Fibroblast of skin of left quadriceps (primary cell): ENCODE measurements at regions not wholly inside any gene's neighbourhood (a gene's known extent, or its start where the extent isn't known, plus 50 kb on each side); places are given as distances from the start of the nearest gene placed in this dataset.
"Not testable (repeated sequence)": the region's sequence is repeated elsewhere in the genome, so short reads cannot be mapped to it uniquely, and the experiment has no call there.

ENCODE experiments used
- DNase-seq, 2 experiments: peaks; one replicate each; pipeline ENCODE4 v3.0.0-alpha.2; 2013; ENCODE audit warnings: low read depth in 2 of 2

GRCh38 chr1:55876276-55877060, 661.3 kb upstream of the USP24 start:
- DNase-seq, result no peak

DNA sequence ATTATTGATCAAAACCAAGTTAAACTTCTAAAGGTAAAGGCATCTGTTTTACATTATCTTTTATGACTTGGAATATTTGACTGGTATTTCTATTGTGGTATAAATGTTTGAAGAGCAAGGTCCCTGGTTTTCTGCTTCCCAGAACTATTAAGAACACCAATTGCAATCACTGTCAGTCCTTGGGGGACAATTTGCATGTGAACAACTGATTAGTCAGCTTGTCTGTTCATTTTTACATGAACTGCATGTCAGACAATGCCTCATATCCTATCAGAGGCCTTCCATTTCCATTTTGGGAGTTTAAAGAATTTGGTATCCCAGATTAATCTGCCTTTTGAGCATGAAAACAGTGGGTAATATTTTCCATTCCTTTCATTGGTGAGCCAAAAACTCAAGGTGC, 654.9 kb upstream of the USP24 start:
- peak; percentile 89 for DNase-seq

DNA sequence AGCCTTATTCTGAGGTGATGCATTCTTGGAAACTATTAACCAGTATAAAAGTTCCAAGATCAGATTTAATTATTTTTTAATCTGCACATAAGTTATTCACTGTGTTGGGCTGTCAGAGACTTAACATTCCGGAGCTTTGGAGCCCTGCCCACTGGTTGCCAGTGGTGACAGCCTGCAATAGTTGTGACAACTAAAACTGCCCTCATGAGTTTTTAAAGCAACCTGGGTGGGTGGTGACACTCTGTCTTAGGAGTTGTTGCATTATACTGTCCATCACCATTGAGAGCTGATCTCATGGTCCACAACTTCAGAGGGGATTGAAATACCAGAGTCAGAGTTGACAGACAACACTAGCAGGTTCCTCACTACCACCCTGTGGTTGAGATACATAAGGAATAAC, 653.9 kb upstream of the USP24 start:
- no peak for DNase-seq

DNA sequence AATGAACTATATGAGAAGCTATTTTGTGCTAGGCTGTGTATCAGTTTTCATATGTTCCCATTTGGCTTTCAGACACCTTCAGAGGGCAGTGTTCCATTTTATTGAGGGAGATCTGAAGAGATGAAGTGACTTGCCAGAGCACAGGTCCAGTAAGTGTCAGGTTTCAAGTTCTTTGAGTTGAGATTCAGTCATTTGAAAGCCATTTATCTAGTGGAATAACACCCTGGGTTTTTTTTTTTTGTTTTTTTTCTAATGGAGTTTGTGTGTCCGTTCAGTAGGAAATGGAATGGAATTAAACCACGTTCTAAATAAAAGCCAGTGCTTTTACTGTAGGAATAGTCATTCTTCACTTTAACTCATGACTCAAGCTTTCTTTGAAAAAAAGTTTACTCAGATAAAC, 652.9 kb upstream of the USP24 start:
- DNase-seq, result peak in 1 of 2 experiments; percentile 20

DNA sequence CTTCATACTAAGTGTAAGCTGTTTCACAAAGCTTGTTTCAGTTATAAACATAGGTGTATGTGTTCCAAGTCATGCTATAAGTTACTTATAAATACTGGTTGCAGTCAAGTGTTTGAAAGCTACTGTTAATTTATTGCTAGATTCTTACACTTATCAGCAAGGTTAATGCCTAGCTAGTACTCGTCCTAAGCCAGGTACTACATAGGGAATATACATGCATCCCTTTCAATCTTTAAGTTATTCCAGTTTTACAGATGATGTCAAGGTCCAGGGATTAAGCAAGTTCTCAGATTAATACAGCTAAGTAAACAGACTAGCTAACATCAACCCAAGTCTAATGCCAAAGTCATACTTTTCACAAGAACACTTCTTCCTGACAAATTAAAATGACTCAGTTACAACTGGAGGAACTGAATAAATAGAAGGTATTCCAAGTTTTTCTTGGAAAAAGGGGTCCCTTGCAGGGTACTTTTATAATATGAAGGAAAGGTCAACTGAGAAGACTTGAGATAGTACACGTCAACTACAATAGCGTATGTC, 652.2 kb upstream of the USP24 start:
- no peak for DNase-seq

DNA sequence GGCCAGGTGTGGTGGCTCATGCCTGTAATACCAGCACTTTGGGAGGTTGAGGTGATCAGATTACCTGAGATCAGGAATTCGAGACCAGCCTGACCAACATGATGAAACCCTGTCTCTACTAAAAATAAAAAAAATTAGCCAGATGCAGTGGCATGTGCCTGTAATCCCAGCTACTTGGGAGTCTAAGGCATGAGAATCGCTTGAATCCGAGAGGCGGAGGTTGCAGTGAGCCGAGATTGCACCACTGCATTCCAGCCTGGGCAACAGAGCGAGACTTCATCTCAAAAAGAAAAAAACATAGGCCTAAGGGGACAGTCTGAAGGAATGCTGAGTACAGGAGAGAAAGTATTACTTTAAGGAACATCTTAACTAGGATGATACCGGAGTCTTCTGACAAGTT, 650.6 kb upstream of the USP24 start:
- DNase-seq, result not testable (repeated sequence)

GRCh38 chr1:55864251-55864650, 649.1 kb upstream of the USP24 start:
- DNase-seq, result no peak

DNA sequence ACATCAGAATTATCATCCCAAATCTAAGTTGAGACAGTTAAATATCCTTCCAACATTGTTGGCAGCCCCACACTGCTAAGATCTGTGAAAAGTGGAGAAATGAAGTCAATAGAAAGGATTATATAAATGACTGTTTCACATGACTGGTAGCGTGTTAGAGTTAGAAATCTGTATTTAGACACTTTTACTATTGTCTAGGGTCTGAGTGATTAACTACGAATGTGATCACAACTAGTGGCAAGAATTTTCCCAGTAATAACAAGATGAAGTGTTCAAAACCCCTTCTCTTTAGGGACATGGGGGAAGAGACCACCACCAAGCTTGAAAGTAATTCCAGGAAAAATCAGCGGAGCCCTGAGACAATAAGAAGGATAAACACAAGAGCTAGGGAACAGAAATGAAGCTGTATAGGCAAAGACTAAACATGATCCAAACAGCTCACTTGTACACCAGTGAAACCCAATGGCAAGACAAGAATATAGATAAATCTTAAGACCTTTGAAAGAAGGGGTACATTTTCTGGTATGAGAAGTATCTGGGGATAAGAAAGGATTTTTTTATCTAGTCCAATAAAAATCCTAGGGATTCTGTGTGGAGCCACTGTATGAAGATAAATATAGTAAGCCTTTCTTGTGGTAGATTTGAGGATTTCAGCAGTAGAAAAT, 646.6 kb upstream of the USP24 start:
- no peak for DNase-seq

GRCh38 chr1:55860798-55861519, 645.8 kb upstream of the USP24 start:
- peak in 1 of 2 experiments; percentile 25 for DNase-seq

- DNase-seq, result no peak
These were observed 645.2 kb upstream of the USP24 start for GRCh38 chr1:55860326-55860725.

DNA sequence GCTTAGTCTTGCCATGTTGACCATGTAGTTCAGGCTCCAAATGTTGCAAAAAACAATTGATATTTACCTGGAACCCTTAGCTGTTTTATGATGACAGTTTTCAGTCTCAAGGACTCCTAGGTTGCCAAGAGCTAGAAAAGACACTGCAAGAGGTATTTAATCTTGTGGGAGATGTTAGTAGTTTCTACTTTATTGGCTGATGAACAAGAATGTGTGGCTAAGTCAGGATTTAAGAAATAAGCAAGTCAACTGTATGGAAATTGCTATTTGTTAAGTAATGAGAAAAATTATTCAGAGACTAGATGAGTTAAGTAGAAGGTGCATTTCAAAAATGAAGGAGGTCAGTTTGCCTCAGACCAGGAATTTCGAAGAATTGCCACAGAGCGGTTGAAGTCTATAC, 639.7 kb upstream of the USP24 start:
- peak; percentile 53 to 55 for DNase-seq

DNA sequence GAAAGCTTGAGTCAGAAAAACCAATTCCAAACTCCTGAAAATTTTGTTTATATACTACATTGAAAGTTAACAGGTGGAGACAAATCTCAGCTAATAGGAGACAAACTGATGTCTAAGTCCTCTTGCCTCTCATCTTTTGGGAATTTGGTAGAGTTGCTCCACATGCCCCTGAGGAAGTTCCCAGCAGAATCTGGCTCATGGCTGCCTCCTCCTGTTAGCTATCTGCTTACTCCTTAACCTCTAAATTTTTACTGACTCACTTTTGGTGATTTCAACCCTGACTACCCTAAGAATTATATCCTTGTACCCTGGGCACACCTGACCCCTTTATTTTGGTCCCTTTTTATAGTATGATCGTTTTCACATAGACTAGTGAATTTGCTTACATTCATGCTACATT, 633.7 kb upstream of the USP24 start:
- DNase-seq, result peak in 1 of 2 experiments; percentile 13

- no peak for DNase-seq
These were observed 630.9 kb upstream of the USP24 start for GRCh38 chr1:55846051-55846450.

DNA sequence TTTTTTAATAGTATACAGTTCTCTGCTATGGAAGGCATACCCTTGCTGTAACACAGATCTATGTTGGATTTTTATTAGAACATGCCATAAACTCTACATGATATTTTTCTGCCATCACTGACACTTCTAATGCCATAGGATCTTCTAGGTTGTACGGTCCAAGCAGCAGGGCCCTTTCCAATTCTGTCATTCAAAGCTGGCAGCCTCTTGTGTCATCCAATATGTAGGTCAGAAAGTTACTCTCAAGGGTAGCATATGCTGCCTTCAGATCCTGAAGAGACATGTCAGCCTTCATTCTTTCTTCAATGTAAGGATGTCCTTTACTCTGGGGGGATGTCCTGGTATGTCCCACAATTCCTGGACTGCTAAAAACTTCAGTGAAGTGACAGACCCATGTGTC, 629.2 kb upstream of the USP24 start:
- no peak for DNase-seq

- no peak for DNase-seq
These were observed 624.5 kb upstream of the USP24 start for GRCh38 chr1:55839626-55840025.

DNA sequence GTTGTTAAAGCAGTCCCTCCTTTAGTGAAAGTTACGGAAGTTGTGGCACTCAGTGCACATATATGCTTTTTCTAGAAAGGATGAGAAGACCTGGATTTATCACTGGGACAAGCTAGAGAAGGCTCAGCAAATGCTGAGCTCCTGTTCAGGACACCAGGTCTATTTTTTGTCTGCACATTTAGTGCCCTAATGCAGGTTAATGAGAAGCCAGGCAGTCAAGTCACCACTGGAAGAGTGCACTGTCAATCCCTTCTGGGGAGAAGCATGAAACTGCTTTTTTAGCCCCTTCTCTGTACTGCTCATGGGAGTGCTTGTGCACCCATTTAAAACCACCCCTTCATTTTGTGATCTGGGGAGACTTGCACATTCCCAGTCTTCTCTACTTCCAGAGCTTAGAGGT, 624.1 kb upstream of the USP24 start:
- no peak for DNase-seq

DNA sequence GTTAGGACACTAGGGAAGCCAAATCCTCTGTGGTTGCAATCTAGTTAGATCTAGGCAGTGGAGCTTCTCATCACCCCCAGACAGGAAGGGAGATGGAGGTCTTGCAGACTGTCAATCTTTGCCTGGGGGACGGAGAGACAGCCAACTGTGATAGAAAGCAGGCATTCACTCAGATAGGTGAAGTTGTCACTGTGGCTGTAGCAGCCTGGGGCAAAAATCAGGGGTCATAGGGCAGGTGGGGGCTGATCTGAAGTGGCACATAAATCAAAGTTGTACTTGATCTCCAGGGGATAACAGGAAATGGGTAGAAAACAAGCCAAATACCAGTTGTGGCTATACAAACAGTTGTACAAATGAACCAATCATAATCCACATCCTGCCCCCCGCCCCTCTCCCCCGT, 620.9 kb upstream of the USP24 start:
- DNase-seq, result no peak

- DNase-seq, result peak; percentile 95
These were observed 618.4 kb upstream of the USP24 start for GRCh38 chr1:55833529-55834091.

GRCh38 chr1:55831759-55832158, 616.6 kb upstream of the USP24 start:
- no peak for DNase-seq

DNA sequence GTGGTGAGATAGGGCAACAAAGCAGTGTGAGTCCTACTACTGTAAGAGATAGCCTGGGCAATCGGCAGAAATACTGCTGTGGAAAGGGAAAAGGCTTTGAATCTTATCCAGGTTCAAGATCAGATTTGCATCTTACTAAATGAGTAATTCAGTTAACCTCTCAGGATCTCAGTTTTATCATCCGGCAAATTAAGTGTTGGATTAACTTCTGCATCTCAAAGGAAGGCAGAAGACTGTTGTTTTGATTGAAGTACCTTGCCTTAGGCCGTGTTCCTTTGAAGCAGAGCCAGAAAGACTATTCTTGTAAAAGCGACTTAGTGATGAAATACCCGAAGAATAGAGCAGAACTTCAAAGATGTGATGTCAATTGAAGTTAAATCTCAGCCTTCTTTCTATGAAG, 612.9 kb upstream of the USP24 start:
- no peak for DNase-seq

DNA sequence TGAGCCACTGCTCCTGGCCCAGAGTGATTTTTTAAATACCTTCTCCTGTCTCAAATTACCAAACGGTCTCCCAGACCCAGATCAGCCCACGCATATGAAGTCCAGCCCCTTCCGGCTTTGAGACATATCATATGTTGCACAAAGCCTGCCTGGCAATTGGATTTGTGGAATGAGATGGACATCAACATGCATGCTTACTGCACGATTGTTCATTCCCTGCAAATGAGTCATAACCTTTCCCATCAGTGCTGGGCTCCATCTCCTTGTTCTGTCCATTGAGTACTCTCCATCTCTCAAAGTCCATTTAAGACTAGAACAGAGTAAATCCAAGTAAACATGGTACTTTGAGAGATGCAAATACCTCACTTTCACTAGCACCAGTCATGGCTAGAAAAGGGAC, 612.2 kb upstream of the USP24 start:
- DNase-seq, result peak; percentile 90 to 93

GRCh38 chr1:55826381-55827080, 611.4 kb upstream of the USP24 start:
- DNase-seq, result no peak
